Osteoblast (primary cell): ENCODE measurements at regions not wholly inside any gene's neighbourhood (a gene's known extent, or its start where the extent isn't known, plus 50 kb on each side); places are given as distances from the start of the nearest gene placed in this dataset.

ENCODE experiments used
- DNase-seq: peaks from one replicate; pipeline ENCODE4 v3.0.0; 2011; ENCODE audit warnings: low spot score, mixed read lengths; ENCODE audit not compliant: insufficient read length; ENCODE audit errors: missing footprints
- H2AFZ ChIP-seq: 2 replicates; pipeline ENCODE4 v1.6.0; 2011; ENCODE audit warnings: mild to moderate bottlenecking, low read length
- H3K27ac ChIP-seq: 2 replicates; pipeline ENCODE4 v1.5.1; 2011; ENCODE audit warnings: mild to moderate bottlenecking, low read depth, low read length, moderate library complexity
- H3K27me3 ChIP-seq: 2 replicates; pipeline ENCODE4 v1.6.0; 2012; ENCODE audit warnings: mild to moderate bottlenecking, control low read depth, inconsistent platforms, low read length, moderate library complexity; ENCODE audit not compliant: insufficient read depth
- H3K36me3 ChIP-seq: 2 replicates; pipeline ENCODE4 v1.5.1; 2011; ENCODE audit warnings: mild to moderate bottlenecking, low read length, control low read depth, moderate library complexity; ENCODE audit not compliant: insufficient read depth
- H3K4me1 ChIP-seq: 2 replicates; pipeline ENCODE4 v1.5.1; 2011; ENCODE audit warnings: mild to moderate bottlenecking, low read length, control low read depth, moderate library complexity; ENCODE audit not compliant: insufficient read depth
- H3K4me2 ChIP-seq: 2 replicates; pipeline ENCODE4 v1.6.0; 2011; ENCODE audit warnings: mild to moderate bottlenecking, low read length; ENCODE audit not compliant: insufficient read depth
- H3K4me3 ChIP-seq: fragments of 200-600 bp; sonication (generic); 3 replicates; pipeline ENCODE4 v1.5.1; 2012; ENCODE audit warnings: mild to moderate bottlenecking, low read length, inconsistent platforms; ENCODE audit not compliant: insufficient read depth
- H3K79me2 ChIP-seq: 2 replicates; pipeline ENCODE4 v1.6.0; 2012; ENCODE audit warnings: mild to moderate bottlenecking, low read length, control low read depth, inconsistent platforms; ENCODE audit not compliant: insufficient read depth
- H3K9me3 ChIP-seq: 2 replicates; pipeline ENCODE4 v1.5.1; 2011; ENCODE audit warnings: low read depth, low read length, control low read depth
- H4K20me1 ChIP-seq: 2 replicates; pipeline ENCODE4 v1.6.0; 2012; ENCODE audit warnings: mild to moderate bottlenecking, low read length, control low read depth; ENCODE audit not compliant: insufficient read depth
- CTCF ChIP-seq: IDR thresholded peaks from 2 replicates; pipeline ENCODE4 v1.5.1; 2011; ENCODE audit warnings: mild to moderate bottlenecking, low read depth, low read length, moderate library complexity; ENCODE audit errors: extremely low read depth

GRCh38 chr2:111667001-111667400 lies 217.0 kb downstream of the ANAPC1 start:
- Histone ChIP-seq H3K4me1 (peaks cover 21% of the 10 kb centered on the region), H3K4me3 (no peak overlapping the region), H3K4me2 (no peak overlapping the region), H3K9me3 (no peaks in the 10 kb centered on the region), H3K36me3 (no peaks in the 10 kb centered on the region), H3K27ac (no peak overlapping the region), H2AFZ (no peak overlapping the region), H3K79me2 (no peaks in the 10 kb centered on the region), H4K20me1 (no peaks in the 10 kb centered on the region), H3K27me3 (no peaks in the 10 kb centered on the region)
- DNase-seq, result no peak
- no peak for TF ChIP-seq CTCF

GRCh38 chr2:111667542-111668273 lies 216.3 kb downstream of the ANAPC1 start:
- Histone ChIP-seq H4K20me1 (no peaks in the 10 kb centered on the region), H2AFZ (no peak overlapping the region)
- DNase-seq, result no peak

GRCh38 chr2:111668274-111668616 lies 215.7 kb downstream of the ANAPC1 start:
- H2AFZ ChIP-seq, result no peak overlapping the region

More at GRCh38 chr2:111667542-111668273, 216.3 kb downstream of the ANAPC1 start:
- H3K4me2 ChIP-seq, result no peak overlapping the region
- peaks cover 14% of the 10 kb centered on the region for H3K4me1 ChIP-seq
- H3K4me3 ChIP-seq, result no peak overlapping the region
- no peaks in the 10 kb centered on the region for H3K36me3 ChIP-seq
- H3K27ac ChIP-seq, result no peak overlapping the region
- TF ChIP-seq CTCF, result peak; percentile 73
- H3K27me3 ChIP-seq, result no peaks in the 10 kb centered on the region
- H3K79me2 ChIP-seq, result no peaks in the 10 kb centered on the region
- no peaks in the 10 kb centered on the region for H3K9me3 ChIP-seq

More at GRCh38 chr2:111668274-111668616, 215.7 kb downstream of the ANAPC1 start:
- H3K4me3 ChIP-seq, result no peak overlapping the region
- no peaks in the 10 kb centered on the region for H4K20me1 ChIP-seq
- no peak overlapping the region for H3K27ac ChIP-seq
- H3K27me3 ChIP-seq, result no peaks in the 10 kb centered on the region
- H3K36me3 ChIP-seq, result no peaks in the 10 kb centered on the region
- no peak overlapping the region for H3K4me2 ChIP-seq
- H3K79me2 ChIP-seq, result no peaks in the 10 kb centered on the region
- H3K4me1 ChIP-seq, result peaks cover 9% of the 10 kb centered on the region
- no peak for DNase-seq
- no peaks in the 10 kb centered on the region for H3K9me3 ChIP-seq
- TF ChIP-seq CTCF, result no peak
